IPS-20b (cell line): ENCODE measurements at regions not wholly inside any gene's neighbourhood (a gene's known extent, or its start where the extent isn't known, plus 50 kb on each side); places are given as distances from the start of the nearest gene placed in this dataset.
"Not testable (repeated sequence)": the region's sequence is repeated elsewhere in the genome, so short reads cannot be mapped to it uniquely, and the experiment has no call there.

Source experiments
- H3K27ac ChIP-seq: one replicate; pipeline ENCODE4 v1.5.1; 2013; ENCODE audit warnings: low read length
- H3K27me3 ChIP-seq: 2 replicates; pipeline ENCODE4 v1.6.1; 2013; ENCODE audit warnings: mild to moderate bottlenecking, low read length, inconsistent platforms; ENCODE audit not compliant: insufficient read depth
- H3K36me3 ChIP-seq: 2 replicates; pipeline ENCODE4 v1.6.1; 2013; ENCODE audit warnings: low read depth, mild to moderate bottlenecking, inconsistent platforms, low read length, moderate library complexity; ENCODE audit not compliant: insufficient read depth
- H3K4me1 ChIP-seq: 2 replicates; pipeline ENCODE4 v1.6.1; 2013; ENCODE audit warnings: mild to moderate bottlenecking, control low read depth, inconsistent platforms, low read length, moderate library complexity; ENCODE audit not compliant: insufficient read depth
- H3K4me3 ChIP-seq: 2 replicates; pipeline ENCODE4 v1.5.1; 2013; ENCODE audit warnings: mild to moderate bottlenecking, low read length, inconsistent platforms
- H3K9ac ChIP-seq: 2 replicates; pipeline ENCODE4 v1.6.1; 2013; ENCODE audit warnings: low read depth, mild to moderate bottlenecking, inconsistent platforms, low read length, moderate library complexity
- H3K9me3 ChIP-seq: 2 replicates; pipeline ENCODE4 v1.6.1; 2013; ENCODE audit warnings: mild to moderate bottlenecking, low read depth, low read length, inconsistent platforms; ENCODE audit not compliant: insufficient read depth

GRCh38 chr2:90221300-90221651 lies 1529.8 kb downstream of the RPIA start:
- Histone ChIP-seq H3K27ac (no peak overlapping the region), H3K36me3 (no peaks in the 10 kb centered on the region), H3K4me3 (no peak overlapping the region), H3K27me3 (no peaks in the 10 kb centered on the region), H3K9me3 (no peaks in the 10 kb centered on the region), H3K9ac (no peak overlapping the region), H3K4me1 (no peaks in the 10 kb centered on the region)

- not testable (repeated sequence) for H3K36me3 ChIP-seq, H3K27ac ChIP-seq, H3K4me3 ChIP-seq, H3K9ac ChIP-seq, H3K9me3 ChIP-seq, H3K27me3 ChIP-seq, H3K4me1 ChIP-seq
These were observed 1533.3 kb downstream of the RPIA start for GRCh38 chr2:90224767-90225166.

- not testable (repeated sequence) for H3K4me1 ChIP-seq, H3K4me3 ChIP-seq, H3K27me3 ChIP-seq, H3K27ac ChIP-seq, H3K9me3 ChIP-seq, H3K36me3 ChIP-seq, H3K9ac ChIP-seq
These were observed 1535.1 kb downstream of the RPIA start for GRCh38 chr2:90226465-90227072.

- not testable (repeated sequence) for H3K36me3 ChIP-seq, H3K9ac ChIP-seq, H3K9me3 ChIP-seq, H3K4me1 ChIP-seq, H3K27me3 ChIP-seq, H3K27ac ChIP-seq, H3K4me3 ChIP-seq
These were observed 1539.7 kb downstream of the RPIA start for GRCh38 chr2:90231199-90231598.

- H3K27ac ChIP-seq, H3K9ac ChIP-seq, H3K9me3 ChIP-seq, H3K4me1 ChIP-seq, H3K4me3 ChIP-seq, H3K36me3 ChIP-seq, H3K27me3 ChIP-seq: not testable (repeated sequence)
These were observed 1544.0 kb downstream of the RPIA start for GRCh38 chr2:90235452-90235851.

- not testable (repeated sequence) for H3K4me3 ChIP-seq, H3K27me3 ChIP-seq, H3K36me3 ChIP-seq, H3K9ac ChIP-seq, H3K9me3 ChIP-seq, H3K4me1 ChIP-seq, H3K27ac ChIP-seq
These were observed 1546.5 kb downstream of the RPIA start for GRCh38 chr2:90237923-90238361.

- H3K4me1 ChIP-seq, H3K27ac ChIP-seq, H3K9ac ChIP-seq, H3K36me3 ChIP-seq, H3K9me3 ChIP-seq, H3K27me3 ChIP-seq, H3K4me3 ChIP-seq: not testable (repeated sequence)
These were observed 1547.2 kb downstream of the RPIA start for GRCh38 chr2:90238505-90239230.

GRCh38 chr2:90239769-90240168 lies 1548.3 kb downstream of the RPIA start:
- H3K9ac ChIP-seq, H3K27me3 ChIP-seq, H3K27ac ChIP-seq, H3K4me1 ChIP-seq, H3K4me3 ChIP-seq, H3K36me3 ChIP-seq, H3K9me3 ChIP-seq: not testable (repeated sequence)

- not testable (repeated sequence) for H3K27ac ChIP-seq, H3K4me1 ChIP-seq, H3K36me3 ChIP-seq, H3K27me3 ChIP-seq, H3K9ac ChIP-seq, H3K9me3 ChIP-seq, H3K4me3 ChIP-seq
These were observed 1553.7 kb downstream of the RPIA start for GRCh38 chr2:90244902-90245765.

GRCh38 chr2:90248400-90248799 lies 1556.9 kb downstream of the RPIA start:
- not testable (repeated sequence) for H3K4me1 ChIP-seq, H3K9ac ChIP-seq, H3K27ac ChIP-seq, H3K4me3 ChIP-seq, H3K27me3 ChIP-seq, H3K9me3 ChIP-seq, H3K36me3 ChIP-seq

GRCh38 chr2:90250350-90250749 lies 1558.9 kb downstream of the RPIA start:
- not testable (repeated sequence) for H3K9me3 ChIP-seq

GRCh38 chr2:90251576-90251975 lies 1560.1 kb downstream of the RPIA start:
- not testable (repeated sequence) for H3K27me3 ChIP-seq, H3K27ac ChIP-seq, H3K36me3 ChIP-seq, H3K4me3 ChIP-seq, H3K9me3 ChIP-seq, H3K4me1 ChIP-seq, H3K9ac ChIP-seq

More at GRCh38 chr2:90250350-90250749, 1558.9 kb downstream of the RPIA start:
- not testable (repeated sequence) for H3K9ac ChIP-seq, H3K4me1 ChIP-seq, H3K36me3 ChIP-seq, H3K27ac ChIP-seq, H3K4me3 ChIP-seq, H3K27me3 ChIP-seq
